Osteoblast (primary cell): ENCODE measurements at regions not wholly inside any gene's neighbourhood (a gene's known extent, or its start where the extent isn't known, plus 50 kb on each side); places are given as distances from the start of the nearest gene placed in this dataset.

ENCODE experiments used
- DNase-seq: peaks from one replicate; pipeline ENCODE4 v3.0.0; 2011; ENCODE audit warnings: low spot score, mixed read lengths; ENCODE audit not compliant: insufficient read length; ENCODE audit errors: missing footprints
- H2AFZ ChIP-seq: 2 replicates; pipeline ENCODE4 v1.6.0; 2011; ENCODE audit warnings: mild to moderate bottlenecking, low read length
- H3K27ac ChIP-seq: 2 replicates; pipeline ENCODE4 v1.5.1; 2011; ENCODE audit warnings: mild to moderate bottlenecking, low read depth, low read length, moderate library complexity
- H3K27me3 ChIP-seq: 2 replicates; pipeline ENCODE4 v1.6.0; 2012; ENCODE audit warnings: mild to moderate bottlenecking, control low read depth, inconsistent platforms, low read length, moderate library complexity; ENCODE audit not compliant: insufficient read depth
- H3K36me3 ChIP-seq: 2 replicates; pipeline ENCODE4 v1.5.1; 2011; ENCODE audit warnings: mild to moderate bottlenecking, low read length, control low read depth, moderate library complexity; ENCODE audit not compliant: insufficient read depth
- H3K4me1 ChIP-seq: 2 replicates; pipeline ENCODE4 v1.5.1; 2011; ENCODE audit warnings: mild to moderate bottlenecking, low read length, control low read depth, moderate library complexity; ENCODE audit not compliant: insufficient read depth
- H3K4me2 ChIP-seq: 2 replicates; pipeline ENCODE4 v1.6.0; 2011; ENCODE audit warnings: mild to moderate bottlenecking, low read length; ENCODE audit not compliant: insufficient read depth
- H3K4me3 ChIP-seq: fragments of 200-600 bp; sonication (generic); 3 replicates; pipeline ENCODE4 v1.5.1; 2012; ENCODE audit warnings: mild to moderate bottlenecking, low read length, inconsistent platforms; ENCODE audit not compliant: insufficient read depth
- H3K79me2 ChIP-seq: 2 replicates; pipeline ENCODE4 v1.6.0; 2012; ENCODE audit warnings: mild to moderate bottlenecking, low read length, control low read depth, inconsistent platforms; ENCODE audit not compliant: insufficient read depth
- H3K9me3 ChIP-seq: 2 replicates; pipeline ENCODE4 v1.5.1; 2011; ENCODE audit warnings: low read depth, low read length, control low read depth
- H4K20me1 ChIP-seq: 2 replicates; pipeline ENCODE4 v1.6.0; 2012; ENCODE audit warnings: mild to moderate bottlenecking, low read length, control low read depth; ENCODE audit not compliant: insufficient read depth
- TF ChIP-seq, protein P1 (sequence below): IDR thresholded peaks from 2 replicates; pipeline ENCODE4 v1.5.1; 2011; ENCODE audit warnings: mild to moderate bottlenecking, low read depth, low read length, moderate library complexity; ENCODE audit errors: extremely low read depth

DNA sequence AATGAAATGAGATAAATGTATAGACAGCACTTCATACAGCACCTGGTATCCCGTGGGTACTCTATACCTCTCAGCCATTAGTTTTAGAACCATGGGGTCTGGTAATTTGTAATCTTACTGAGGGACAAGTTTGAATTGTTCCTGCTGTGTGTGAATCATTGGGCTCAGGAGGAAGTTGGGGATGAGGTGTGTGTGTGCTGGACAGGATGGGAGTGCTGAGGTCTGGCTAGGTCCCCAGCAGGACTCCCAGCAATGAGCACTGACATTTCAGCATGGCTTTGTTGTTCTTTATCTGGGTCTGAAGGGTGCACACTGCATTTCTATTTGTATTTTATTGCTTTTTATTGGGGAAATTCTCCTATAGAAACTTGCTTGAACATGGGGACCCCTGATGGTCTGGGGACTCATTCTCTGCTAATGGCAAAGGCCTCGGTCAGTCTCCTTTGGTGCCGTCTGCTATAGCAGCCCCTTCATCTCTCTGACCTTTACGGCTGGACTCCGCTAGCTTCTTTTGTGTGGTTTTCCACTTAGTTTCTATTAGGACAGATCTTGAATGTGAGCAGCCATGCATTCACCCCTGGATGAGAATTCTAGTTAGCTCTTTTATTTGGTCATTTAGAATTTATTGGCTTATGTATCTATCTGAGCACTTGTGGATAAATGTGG lies 98.1 kb downstream of the SREK1 start:
- Histone ChIP-seq H2AFZ (no peak overlapping the region), H3K4me3 (no peak overlapping the region), H3K36me3 (no peaks in the 10 kb centered on the region), H4K20me1 (no peaks in the 10 kb centered on the region), H3K27ac (no peak overlapping the region), H3K4me1 (peaks cover 13% of the 10 kb centered on the region), H3K79me2 (no peaks in the 10 kb centered on the region), H3K9me3 (no peaks in the 10 kb centered on the region), H3K27me3 (peaks cover 15% of the 10 kb centered on the region), H3K4me2 (no peak overlapping the region)
- TF ChIP-seq, protein P1, sequence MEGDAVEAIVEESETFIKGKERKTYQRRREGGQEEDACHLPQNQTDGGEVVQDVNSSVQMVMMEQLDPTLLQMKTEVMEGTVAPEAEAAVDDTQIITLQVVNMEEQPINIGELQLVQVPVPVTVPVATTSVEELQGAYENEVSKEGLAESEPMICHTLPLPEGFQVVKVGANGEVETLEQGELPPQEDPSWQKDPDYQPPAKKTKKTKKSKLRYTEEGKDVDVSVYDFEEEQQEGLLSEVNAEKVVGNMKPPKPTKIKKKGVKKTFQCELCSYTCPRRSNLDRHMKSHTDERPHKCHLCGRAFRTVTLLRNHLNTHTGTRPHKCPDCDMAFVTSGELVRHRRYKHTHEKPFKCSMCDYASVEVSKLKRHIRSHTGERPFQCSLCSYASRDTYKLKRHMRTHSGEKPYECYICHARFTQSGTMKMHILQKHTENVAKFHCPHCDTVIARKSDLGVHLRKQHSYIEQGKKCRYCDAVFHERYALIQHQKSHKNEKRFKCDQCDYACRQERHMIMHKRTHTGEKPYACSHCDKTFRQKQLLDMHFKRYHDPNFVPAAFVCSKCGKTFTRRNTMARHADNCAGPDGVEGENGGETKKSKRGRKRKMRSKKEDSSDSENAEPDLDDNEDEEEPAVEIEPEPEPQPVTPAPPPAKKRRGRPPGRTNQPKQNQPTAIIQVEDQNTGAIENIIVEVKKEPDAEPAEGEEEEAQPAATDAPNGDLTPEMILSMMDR: no peak
- peak; percentile 23 for DNase-seq

DNA sequence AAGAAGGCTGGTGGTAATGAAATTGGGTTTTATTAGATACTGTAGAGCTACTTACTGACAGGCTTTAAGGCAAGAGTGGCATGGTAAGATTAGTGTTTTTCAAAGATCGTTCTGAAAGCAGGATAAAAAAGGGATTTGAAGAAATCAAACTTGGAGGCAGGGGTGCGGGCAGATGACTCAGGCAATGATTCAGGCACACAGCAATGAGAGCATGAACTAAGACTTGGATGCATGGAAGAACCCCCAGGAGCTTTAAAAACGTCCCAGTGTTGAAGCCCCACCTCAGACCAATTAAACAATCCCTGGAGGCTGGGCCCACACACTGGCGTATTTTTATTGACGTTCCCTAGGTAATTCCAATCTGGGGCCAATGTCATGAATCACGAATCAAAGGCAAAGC lies 102.5 kb downstream of the SREK1 start:
- Histone ChIP-seq H2AFZ (no peak overlapping the region), H3K4me1 (peaks cover 21% of the 10 kb centered on the region), H3K79me2 (no peaks in the 10 kb centered on the region), H3K9me3 (no peaks in the 10 kb centered on the region), H3K27ac (peak overlapping the region; percentile 80), H3K4me2 (peak overlapping the region; percentile 73), H4K20me1 (no peaks in the 10 kb centered on the region), H3K27me3 (peaks cover 2% of the 10 kb centered on the region), H3K36me3 (no peaks in the 10 kb centered on the region), H3K4me3 (peak overlapping the region; percentile 33)
- TF ChIP-seq, protein P1: no peak
- peak; percentile 74 for DNase-seq

DNA sequence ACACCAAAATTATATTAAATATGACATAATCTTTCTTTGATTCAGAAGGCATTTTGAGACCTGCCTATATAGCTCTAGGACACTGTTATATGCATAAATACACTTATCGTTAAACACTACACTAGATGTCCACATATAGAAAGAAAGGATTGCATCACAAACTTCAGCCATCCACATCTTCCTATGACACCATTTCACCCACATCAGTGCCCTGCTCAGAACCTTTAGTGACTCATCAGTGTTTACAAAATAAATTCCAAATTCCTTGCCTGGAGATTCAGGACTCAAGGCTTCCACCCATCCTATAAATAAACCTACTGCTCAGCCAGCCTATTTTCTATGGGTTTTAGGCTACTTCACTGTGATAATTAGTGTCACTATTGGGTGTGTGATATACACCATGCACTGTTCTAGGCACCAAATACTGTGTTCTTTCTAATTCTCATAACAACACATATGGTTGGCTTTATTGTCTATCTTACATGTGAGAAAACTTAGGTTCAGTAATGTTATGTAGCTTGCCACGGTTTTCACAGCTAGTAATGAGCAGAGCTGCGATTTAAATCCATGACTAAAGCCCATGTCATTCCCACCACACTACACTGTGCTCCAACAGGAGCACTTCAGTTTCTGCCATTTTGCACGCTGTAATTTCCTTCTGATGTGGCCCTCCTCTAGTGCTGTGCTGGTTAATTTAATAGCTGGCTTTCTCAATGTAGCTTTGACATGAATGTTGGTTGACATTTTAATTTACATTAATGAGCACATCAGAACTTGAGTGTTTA lies 103.3 kb downstream of the SREK1 start:
- TF ChIP-seq, protein P1: no peak
- H3K27ac ChIP-seq: peak overlapping the region; percentile 80
- no peak overlapping the region for H2AFZ ChIP-seq
- H3K9me3 ChIP-seq: no peaks in the 10 kb centered on the region
- peak overlapping the region; percentile 73 for H3K4me2 ChIP-seq
- no peaks in the 10 kb centered on the region for H3K79me2 ChIP-seq
- H3K36me3 ChIP-seq: no peaks in the 10 kb centered on the region
- peaks cover 3% of the 10 kb centered on the region for H3K27me3 ChIP-seq
- no peaks in the 10 kb centered on the region for H4K20me1 ChIP-seq
- no peak overlapping the region for H3K4me3 ChIP-seq
- peaks cover 21% of the 10 kb centered on the region for H3K4me1 ChIP-seq
- peak; percentile 74 for DNase-seq

DNA sequence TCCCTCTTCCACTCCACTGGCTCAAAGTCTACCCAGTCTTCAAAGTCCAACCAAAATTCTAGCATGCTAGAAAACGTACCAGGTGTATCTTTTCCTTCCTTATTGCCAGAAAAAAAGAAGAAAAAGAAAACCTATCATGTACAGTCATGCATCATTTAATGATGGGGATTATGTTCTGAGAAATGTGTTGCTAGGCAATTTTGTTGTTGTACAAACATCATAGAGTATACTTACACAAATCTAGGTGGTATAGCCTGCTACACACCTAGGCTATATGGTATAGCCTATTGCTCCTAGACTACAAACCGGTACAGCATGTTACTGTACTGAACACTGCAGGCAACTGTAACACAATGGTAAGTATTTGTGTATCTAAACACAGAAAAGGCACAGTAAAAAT lies 104.8 kb downstream of the SREK1 start:
- Histone ChIP-seq H4K20me1 (no peaks in the 10 kb centered on the region), H3K9me3 (no peaks in the 10 kb centered on the region), H3K79me2 (no peaks in the 10 kb centered on the region), H3K27me3 (peaks cover 3% of the 10 kb centered on the region), H3K4me3 (no peak overlapping the region), H3K27ac (no peak overlapping the region), H3K4me2 (no peak overlapping the region), H3K4me1 (peaks cover 21% of the 10 kb centered on the region), H2AFZ (no peak overlapping the region), H3K36me3 (no peaks in the 10 kb centered on the region)
- TF ChIP-seq, protein P1: no peak
- no peak for DNase-seq
